ELR (cell line): ENCODE measurements at regions not wholly inside any gene's neighbourhood (a gene's known extent, or its start where the extent isn't known, plus 50 kb on each side); places are given as distances from the start of the nearest gene placed in this dataset.
"Not testable (repeated sequence)": the region's sequence is repeated elsewhere in the genome, so short reads cannot be mapped to it uniquely, and the experiment has no call there.

Experiments used
- DNase-seq: peaks from one replicate; pipeline ENCODE4 v3.0.0-alpha.2; 2015; ENCODE audit warnings: low read depth

DNA sequence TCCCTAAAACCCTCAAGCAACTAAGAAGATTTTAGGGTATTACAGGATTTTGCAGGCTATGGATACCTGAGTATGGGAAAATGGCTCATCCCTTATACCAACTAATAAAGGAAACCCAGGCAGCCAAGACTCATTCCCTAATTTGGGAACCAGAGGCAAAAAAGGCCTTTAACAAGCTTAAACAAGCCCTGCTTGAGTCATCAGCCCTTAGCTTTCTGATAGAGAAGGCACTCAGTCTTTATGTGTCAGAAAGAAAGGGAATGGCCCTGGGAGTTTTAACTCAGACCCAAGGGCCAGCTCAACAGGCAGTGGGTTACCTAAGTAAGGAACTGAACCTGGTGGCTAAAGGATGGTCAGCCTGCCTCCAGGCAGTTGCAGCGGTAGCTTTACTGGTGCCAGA is 96.9 kb upstream of the RMP24 start:
- no peak for DNase-seq

DNA sequence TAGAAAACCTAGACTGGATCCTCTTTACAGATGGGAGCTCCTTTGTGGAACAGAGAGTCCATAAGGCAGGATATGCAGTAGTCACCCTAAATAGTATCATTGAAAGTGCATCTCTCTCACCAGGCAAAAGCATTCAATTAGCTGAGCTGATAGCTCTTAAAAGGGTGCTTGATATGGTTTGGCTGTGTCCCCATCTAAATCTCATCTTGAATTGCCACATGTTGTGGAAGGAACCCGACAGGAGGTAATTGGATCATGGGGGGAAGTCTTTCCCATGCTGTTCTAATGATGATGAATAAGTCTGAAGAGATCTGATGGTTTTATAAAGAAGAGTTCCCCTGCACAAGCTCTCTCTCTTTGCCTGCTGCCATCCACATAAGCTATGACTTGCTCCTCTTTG is 96.2 kb upstream of the RMP24 start:
- DNase-seq = no peak

- DNase-seq = no peak
Measured at GRCh38 chr18:35880788-35881455, 91.6 kb upstream of the RMP24 start.

DNA sequence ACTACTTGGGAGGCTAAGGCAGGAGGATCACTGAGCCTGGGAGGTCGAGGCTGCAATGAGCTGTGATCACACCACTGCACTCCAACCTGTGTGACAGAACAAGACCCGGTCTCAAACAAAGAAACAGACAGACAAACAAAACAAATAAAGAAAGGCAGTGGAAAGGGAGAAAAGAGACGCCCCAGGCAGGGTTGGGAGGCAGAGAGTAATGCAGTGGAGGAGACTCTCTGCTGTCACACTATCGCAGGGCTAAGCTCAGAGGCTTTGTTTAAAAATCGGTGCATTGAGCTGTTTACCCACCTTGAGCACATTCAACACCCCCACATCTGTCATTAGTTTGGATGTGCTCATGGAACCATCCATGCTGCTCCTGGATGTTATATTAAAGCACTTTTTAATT is 84.2 kb upstream of the RMP24 start:
- DNase-seq = no peak

DNA sequence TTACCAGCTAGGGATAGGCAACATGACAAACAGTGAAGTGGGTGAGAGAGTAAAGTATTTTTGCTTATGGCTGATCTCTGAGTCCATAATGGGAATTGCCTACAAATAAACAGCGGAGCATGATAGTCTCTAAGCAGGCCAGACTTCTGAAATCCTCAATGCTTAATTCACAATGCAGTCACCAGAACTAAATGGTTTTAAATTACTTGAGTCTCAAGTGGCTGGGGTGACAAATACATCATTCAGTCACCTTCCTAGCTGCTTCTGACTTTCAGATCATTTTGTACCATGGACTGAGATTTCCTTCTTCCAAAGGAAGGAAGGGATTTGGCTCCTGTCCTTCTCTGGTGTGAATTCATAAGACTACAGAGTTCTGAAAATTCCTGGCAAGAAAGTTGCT is 82.8 kb upstream of the RMP24 start:
- no peak for DNase-seq

DNA sequence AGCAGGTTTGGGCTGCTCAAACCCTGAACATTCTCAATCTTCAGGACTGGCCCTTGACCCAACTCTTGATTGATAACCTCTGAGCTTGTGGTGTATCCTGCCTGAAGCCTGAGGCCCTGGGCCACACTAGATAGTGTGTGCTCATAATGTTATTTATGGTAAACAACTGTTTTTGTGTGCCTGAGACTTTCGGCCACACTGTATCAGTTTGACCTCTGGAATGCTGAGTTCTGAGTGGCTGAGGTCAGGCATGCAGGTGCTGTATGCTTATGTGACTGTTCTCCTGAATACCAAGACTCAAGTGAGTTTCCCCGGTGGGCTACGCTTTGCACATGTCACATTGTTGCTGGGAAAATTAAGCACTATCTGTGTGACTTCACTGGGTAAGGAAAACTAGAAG is 82.2 kb upstream of the RMP24 start:
- no peak for DNase-seq

DNA sequence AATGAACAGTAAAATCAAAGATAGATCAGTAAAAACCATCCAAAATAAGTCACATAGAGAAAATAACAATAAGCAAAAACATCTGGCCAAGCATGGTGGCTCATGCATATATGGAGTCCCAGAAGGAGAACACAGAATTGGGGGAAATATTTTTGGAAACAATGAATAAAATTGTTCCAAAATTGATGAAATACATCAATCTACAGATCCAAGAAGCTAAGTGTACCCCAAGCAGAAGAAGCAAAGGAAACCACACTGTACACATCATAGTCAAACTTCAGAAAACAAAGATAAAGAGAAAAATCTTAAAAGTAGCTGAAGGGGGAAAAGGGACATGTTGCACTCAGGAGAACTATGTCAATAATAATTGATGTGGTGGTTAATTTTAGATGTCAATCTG is 80.4 kb upstream of the RMP24 start:
- no peak for DNase-seq

- DNase-seq = not testable (repeated sequence)
Measured at GRCh38 chr18:35897481-35897880, 75.0 kb upstream of the RMP24 start.

GRCh38 chr18:35904389-35905037 is 68.0 kb upstream of the RMP24 start:
- no peak for DNase-seq

DNA sequence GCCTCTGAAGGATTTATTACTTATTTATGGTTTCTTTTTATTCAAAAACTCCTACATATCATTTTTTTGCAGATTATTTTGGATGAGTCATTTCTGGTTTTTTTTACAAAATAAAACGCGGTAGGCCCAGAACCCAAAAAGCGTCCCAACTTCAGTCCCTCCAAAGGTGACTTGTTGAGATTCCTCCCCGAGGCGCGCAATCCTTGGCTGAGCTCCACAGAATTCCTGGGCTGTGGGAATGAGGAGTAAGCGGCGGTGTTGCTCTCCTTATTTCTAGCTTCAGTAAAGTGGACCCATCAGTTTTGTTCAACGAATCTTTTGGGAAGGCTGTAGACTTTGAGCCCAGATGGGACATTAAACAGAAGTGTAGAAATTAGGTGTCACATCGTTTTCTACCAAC is 67.0 kb upstream of the RMP24 start:
- DNase-seq = no peak

DNA sequence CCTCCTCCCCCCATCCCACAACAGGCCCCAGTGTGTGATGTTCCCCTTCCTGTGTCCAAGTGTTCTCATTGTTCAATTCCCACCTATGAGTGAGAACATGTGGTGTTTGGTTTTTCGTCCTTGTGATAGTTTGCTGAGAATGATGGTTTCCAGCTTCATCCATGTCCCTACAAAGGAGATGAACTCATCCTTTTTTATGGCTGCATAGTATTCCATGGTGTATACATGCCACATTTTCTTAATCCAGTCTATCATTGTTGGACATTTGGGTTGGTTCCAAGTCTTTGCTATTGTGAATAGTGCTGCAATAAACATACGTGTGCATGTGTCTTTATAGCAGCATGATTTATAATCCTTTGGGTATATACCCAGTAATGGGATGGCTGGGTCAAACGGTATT is 66.2 kb upstream of the RMP24 start:
- DNase-seq = not testable (repeated sequence)

GRCh38 chr18:35910327-35910726 is 62.2 kb upstream of the RMP24 start:
- no peak for DNase-seq

- DNase-seq = no peak
Measured at GRCh38 chr18:35912332-35912731, 60.1 kb upstream of the RMP24 start.

GRCh38 chr18:35915056-35915455 is 57.4 kb upstream of the RMP24 start:
- DNase-seq = no peak

- DNase-seq = no peak
Measured at GRCh38 chr18:35917043-35917442, 55.4 kb upstream of the RMP24 start.

DNA sequence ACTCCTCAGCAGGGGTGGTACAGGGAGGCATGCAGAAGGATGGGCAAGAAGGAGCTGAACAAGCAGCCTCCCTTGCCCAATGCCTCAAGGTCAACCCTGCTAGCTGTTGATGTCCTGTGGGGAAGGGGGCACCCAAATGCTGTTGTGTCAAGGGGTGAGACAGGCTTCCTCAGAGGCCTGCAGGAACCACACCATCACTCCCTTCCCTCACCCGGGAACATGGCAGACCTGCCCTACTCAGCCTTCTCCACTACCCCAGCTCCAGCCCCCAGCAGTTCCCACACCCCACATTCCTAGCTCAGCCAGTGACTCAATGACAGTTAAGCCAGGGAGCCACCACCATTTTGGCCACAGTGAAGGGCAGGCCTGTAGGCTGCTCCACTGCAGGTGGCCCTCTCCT is 53.9 kb upstream of the RMP24 start:
- no peak for DNase-seq

DNA sequence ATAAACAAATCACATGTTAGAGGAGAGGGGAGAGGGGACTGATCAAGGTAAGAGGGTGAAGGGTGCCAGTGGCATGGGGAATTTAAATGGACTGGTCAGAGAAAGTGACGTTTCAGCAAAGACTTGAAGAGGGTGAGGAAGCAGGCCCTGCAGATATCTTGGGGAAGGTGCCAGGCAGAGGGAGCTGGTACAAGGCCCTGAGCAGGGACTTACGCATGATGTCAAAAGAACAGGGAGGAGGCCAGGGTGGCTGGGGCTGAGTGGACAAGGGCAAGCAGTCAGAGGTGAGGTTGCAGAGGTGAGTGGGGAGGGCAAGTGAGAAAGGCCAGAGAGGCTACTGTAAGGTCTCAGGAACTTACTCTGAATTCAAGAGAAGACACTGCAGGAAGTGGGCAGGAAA is 53.3 kb upstream of the RMP24 start:
- no peak for DNase-seq

GRCh38 chr18:35920623-35921022 is 51.9 kb upstream of the RMP24 start:
- no peak for DNase-seq
